Right lobe of liver (tissue), 6 donors: ENCODE measurements at regions not wholly inside any gene's neighbourhood (a gene's known extent, or its start where the extent isn't known, plus 50 kb on each side); places are given as distances from the start of the nearest gene placed in this dataset.

Experiments
- ATAC-seq, 4 donors: fragments of 200-7000 bp; cut with Tn5 transposase; one replicate each; pipeline ENCODE4 v1.9.1; 2020; ENCODE audit warnings: mild to moderate bottlenecking in 4 of 4, moderate library complexity in 4 of 4
- DNase-seq, 3 donors: peaks; one replicate each; pipeline ENCODE4 v3.0.0-alpha.2; 2020
- H3K27ac ChIP-seq, 3 donors: fragments of 200-600 bp; one replicate each; pipeline ENCODE4 v1.8.0; 2022
- H3K27me3 ChIP-seq, 2 donors: fragments of 200-600 bp; one replicate each; pipeline ENCODE4 v1.8.0; 2022
- H3K36me3 ChIP-seq, 4 donors: fragments of 200-600 bp; sonication (generic) in 1 of 4; one replicate each; pipeline versions ENCODE4 v1.5.1 to v1.8.0; 2017 to 2022; ENCODE audit warnings: control low read depth in 1 of 4
- H3K4me1 ChIP-seq, 4 donors: fragments of 200-600 bp; sonication (generic) in 1 of 4; one replicate each; pipeline versions ENCODE4 v1.5.1 to v1.8.0; 2017 to 2022; ENCODE audit warnings: control low read depth in 1 of 4
- H3K4me3 ChIP-seq, 3 donors: fragments of 200-600 bp; one replicate each; pipeline ENCODE4 v1.8.0; 2022
- H3K9me3 ChIP-seq, 4 donors: fragments of 200-600 bp; sonication (generic) in 1 of 4; one replicate each; pipeline versions ENCODE4 v1.5.1 to v1.8.0; 2017 to 2022; ENCODE audit warnings: control low read depth in 1 of 4
- POLR2A ChIP-seq: fragments of 450-650 bp; IDR thresholded peaks from one replicate; pipeline ENCODE4 v1.6.1; 2017; ENCODE audit warnings: antibody characterized with exemption, mild to moderate bottlenecking
- WGBS: methylation state at CpG from one replicate; pipeline ENCODE4 v1.1.6; 2018; ENCODE audit warnings: low coverage, low lambda C conversion rate; ENCODE audit not compliant: insufficient coverage; ENCODE audit errors: missing lambda C conversion rate; 5-methylcytosine and 5-hydroxymethylcytosine counted together
- intact Hi-C, 2 donors: fragments of 100-400 bp; cut with DNase I; formaldehyde crosslinking; loops; one replicate each; pipeline versions ENCODE4 v1.11.2 to v1.14.1; 2022
- TF ChIP-seq, protein P1 (sequence below), 4 donors: fragments of 200-600 bp in 3 of 4; fragments of 450-650 bp in 1 of 4; IDR thresholded peaks; one replicate each; pipeline versions ENCODE4 v1.5.1 to v1.8.0; 2016 to 2022; ENCODE audit warnings: antibody characterized with exemption in 4 of 4, mild to moderate bottlenecking in 2 of 4
- donor health status: DM: no; HTN: yes; CAD: no.
- donor health status: DM: no; HTN: no; CAD: no.
- donor health status: DM: no; HTN: no; CAD: no.
- donor health status: DM: no; HTN: yes; CAD: no.
- donor health status: DM: no; HTN: yes; CAD: no.

DNA sequence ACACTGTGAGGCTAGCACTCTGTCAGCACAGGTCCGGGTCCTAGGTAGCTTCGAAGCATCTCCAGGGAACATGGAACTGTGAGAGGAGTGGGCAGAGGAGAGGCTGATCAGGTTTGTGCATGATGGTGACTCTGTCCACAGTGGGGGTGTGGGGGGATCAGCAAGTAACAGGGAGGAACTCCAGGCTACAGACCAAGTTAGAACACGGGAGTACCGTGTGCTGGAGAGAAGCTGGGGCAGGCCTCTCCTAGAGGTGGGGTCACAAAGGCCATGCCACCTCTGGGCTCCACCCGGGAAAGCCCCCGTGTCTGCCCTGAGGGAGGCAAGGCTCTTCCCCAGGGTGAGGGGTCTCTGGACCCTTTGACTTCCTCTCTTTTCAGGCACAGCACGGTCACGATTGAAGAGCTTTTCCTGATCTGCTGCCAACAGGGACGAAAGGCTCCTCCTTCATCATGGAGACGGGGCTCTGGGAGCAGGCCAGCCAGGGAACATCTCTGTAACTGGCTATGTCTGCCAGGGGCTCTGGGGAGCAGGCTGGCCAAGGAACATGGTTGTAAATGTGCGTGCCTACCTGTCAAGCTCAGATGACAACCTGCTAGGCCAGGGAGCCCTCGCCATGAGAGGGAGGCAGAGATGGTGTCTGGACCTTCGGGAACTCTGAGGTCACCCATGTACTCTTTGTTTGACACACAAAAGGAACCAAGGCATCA lies 1476.1 kb downstream of the BRD1 start:
- ATAC-seq: no peak
- H3K27me3 ChIP-seq: no peaks in the 10 kb centered on the region
- H3K9me3 ChIP-seq: no peaks in the 10 kb centered on the region
- no peaks in the 10 kb centered on the region for H3K36me3 ChIP-seq
- WGBS: no CpG with 5 or more reads among the region's 13 CpGs
- peak in 2 of 3 donors; percentile 0 to 39 for DNase-seq
- no peak overlapping the region for H3K4me3 ChIP-seq
- intact Hi-C loops: no loop called here
- H3K4me1 ChIP-seq: no peaks in the 10 kb centered on the region
- TF ChIP-seq POLR2A: no peak
- TF ChIP-seq, protein P1, sequence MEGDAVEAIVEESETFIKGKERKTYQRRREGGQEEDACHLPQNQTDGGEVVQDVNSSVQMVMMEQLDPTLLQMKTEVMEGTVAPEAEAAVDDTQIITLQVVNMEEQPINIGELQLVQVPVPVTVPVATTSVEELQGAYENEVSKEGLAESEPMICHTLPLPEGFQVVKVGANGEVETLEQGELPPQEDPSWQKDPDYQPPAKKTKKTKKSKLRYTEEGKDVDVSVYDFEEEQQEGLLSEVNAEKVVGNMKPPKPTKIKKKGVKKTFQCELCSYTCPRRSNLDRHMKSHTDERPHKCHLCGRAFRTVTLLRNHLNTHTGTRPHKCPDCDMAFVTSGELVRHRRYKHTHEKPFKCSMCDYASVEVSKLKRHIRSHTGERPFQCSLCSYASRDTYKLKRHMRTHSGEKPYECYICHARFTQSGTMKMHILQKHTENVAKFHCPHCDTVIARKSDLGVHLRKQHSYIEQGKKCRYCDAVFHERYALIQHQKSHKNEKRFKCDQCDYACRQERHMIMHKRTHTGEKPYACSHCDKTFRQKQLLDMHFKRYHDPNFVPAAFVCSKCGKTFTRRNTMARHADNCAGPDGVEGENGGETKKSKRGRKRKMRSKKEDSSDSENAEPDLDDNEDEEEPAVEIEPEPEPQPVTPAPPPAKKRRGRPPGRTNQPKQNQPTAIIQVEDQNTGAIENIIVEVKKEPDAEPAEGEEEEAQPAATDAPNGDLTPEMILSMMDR (IDR thresholded peaks at IDR 0.05): no peak
- H3K27ac ChIP-seq: no peak overlapping the region

DNA sequence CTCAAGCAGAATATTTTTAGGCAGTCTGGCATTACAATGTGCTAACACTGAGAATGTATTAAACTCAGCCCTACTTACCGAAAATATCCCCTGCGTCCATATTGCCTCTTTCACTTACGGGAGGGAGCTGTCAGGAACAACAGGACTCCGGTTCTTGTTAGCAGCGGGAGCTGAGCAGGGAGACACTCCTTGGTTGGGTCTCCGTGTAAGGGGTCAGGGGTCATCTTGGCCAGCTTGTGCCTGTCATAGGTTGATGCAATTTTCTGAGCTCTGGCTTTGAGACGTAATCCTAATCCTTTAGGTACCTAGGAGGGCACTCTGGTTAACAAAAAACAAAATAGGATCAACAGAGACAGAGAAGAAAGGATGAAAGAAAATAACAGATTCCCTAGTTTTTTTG lies 1477.2 kb downstream of the BRD1 start:
- WGBS: 29% methylated on average over 7 of the region's 7 CpGs
- Histone ChIP-seq H3K4me3 (no peak overlapping the region), H3K4me1 (no peaks in the 10 kb centered on the region), H3K27me3 (no peaks in the 10 kb centered on the region), H3K36me3 (no peaks in the 10 kb centered on the region), H3K27ac (no peak overlapping the region), H3K9me3 (no peaks in the 10 kb centered on the region)
- peak in 1 of 3 donors; percentile 5 for DNase-seq
- intact Hi-C loops: no loop called here
- no peak for TF ChIP-seq POLR2A
- TF ChIP-seq, protein P1 (IDR thresholded peaks at IDR 0.05): no peak
- no peak for ATAC-seq

DNA sequence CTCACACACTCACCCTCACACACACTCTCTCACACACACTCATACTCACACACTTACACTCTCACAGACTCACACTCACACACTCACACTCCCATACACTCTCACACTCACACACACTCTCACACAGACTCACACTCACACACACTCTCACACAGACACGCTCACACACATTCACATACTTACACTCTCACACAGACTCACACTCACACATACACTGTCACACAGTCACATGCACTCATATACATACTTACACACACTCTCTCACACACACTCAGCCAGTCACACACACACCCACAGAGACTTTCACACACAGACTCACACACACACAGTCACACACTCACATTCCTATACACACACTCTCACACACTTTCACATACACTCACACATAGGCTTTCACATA lies 1478.8 kb downstream of the BRD1 start:
- no peaks in the 10 kb centered on the region for H3K27me3 ChIP-seq
- intact Hi-C loops: no loop called here
- 75% methylated on average over 1 of the region's 1 CpG for WGBS

DNA sequence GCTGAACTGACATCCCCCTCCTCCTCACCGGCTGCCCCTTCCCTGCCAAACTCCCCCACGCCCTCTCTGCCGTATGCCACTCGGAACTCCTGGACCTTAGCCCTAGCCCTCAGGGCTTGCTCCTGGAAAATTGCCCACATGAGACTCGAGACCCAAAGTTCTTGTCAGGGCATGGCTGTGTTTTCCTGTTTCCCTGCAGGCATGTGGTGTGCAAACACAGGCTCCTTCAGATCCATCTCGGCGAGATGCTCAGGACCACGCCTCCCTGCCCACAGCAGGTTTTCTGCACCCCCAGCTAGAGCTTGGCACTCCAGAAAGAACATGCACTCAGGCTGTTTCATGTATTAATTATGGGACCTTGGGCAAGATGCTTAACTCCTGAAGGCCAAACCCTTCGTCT lies 1480.4 kb downstream of the BRD1 start:
- no peaks in the 10 kb centered on the region for H3K9me3 ChIP-seq
- 41% methylated on average over 5 of the region's 9 CpGs for WGBS
- H3K27me3 ChIP-seq: no peaks in the 10 kb centered on the region
- no peaks in the 10 kb centered on the region for H3K4me1 ChIP-seq
- DNase-seq: peak in 1 of 3 donors; percentile 25
- TF ChIP-seq, protein P1 (IDR thresholded peaks at IDR 0.05): no peak
- no peak for TF ChIP-seq POLR2A
- H3K4me3 ChIP-seq: no peak overlapping the region
- ATAC-seq: no peak
- H3K27ac ChIP-seq: no peak overlapping the region
- intact Hi-C loops: no loop called here
- no peaks in the 10 kb centered on the region for H3K36me3 ChIP-seq

More for the DNA sequence above, 1478.8 kb downstream of the BRD1 start:
- Histone ChIP-seq H3K4me1 (no peaks in the 10 kb centered on the region), H3K4me3 (no peak overlapping the region), H3K27ac (no peak overlapping the region), H3K36me3 (no peaks in the 10 kb centered on the region), H3K9me3 (no peaks in the 10 kb centered on the region)
- ATAC-seq: no peak
- no peak for DNase-seq
- TF ChIP-seq POLR2A: no peak
- TF ChIP-seq, protein P1 (IDR thresholded peaks at IDR 0.05): no peak
